SK-N-SH (cell line): ENCODE measurements at regions not wholly inside any gene's neighbourhood (a gene's known extent, or its start where the extent isn't known, plus 50 kb on each side); places are given as distances from the start of the nearest gene placed in this dataset.
A peak's percentile ranks its signal among the peaks of the same experiment; 100 is the strongest.

Experiments
- CTCF ChIA-PET: fragments of 300-600, 350-600 bp; formaldehyde crosslinking; extraction: SDS; loops from one replicate; lab custom pipeline; 2021; lab: Yijun Ruan, JAX
- POLR2A ChIA-PET: fragments of 350-600 bp; sonication (Branson Sonifier 250); formaldehyde crosslinking; extraction: SDS; loops from one replicate; lab custom pipeline; 2020; ENCODE audit warnings: antibody characterized with exemption, inconsistent platforms; lab: Yijun Ruan, JAX
- DNase-seq: peaks from one replicate; pipeline ENCODE4 v3.0.0; 2012
- H2AFZ ChIP-seq: fragments of 200-600 bp; sonication (generic); 2 replicates; pipeline ENCODE4 v1.8.1; 2016; ENCODE audit warnings: antibody characterized with exemption, mild to moderate bottlenecking, low read depth
- H3F3A ChIP-seq: fragments of 200-600 bp; sonication (generic); replicated peaks from 2 replicates; pipeline ENCODE3; 2016; ENCODE audit warnings: antibody characterized with exemption, mild to moderate bottlenecking; ENCODE audit not compliant: insufficient read depth
- H3K27ac ChIP-seq, 2 experiments: fragments of 200-500 bp in 1 of 2; fragments of 200-600 bp in 1 of 2; sonication (Bioruptor generic) in 1 of 2; sonication (generic), shearing (Covaris generic) in 1 of 2; 2 replicates each; pipeline versions ENCODE4 v1.5.1 to v1.6.1; 2014 to 2016; ENCODE audit warnings: low read depth in 2 of 2, inconsistent platforms in 1 of 2, low read length in 1 of 2, mild to moderate bottlenecking in 1 of 2, mixed read lengths in 1 of 2
- H3K27me3 ChIP-seq: fragments of 200-600 bp; sonication (generic), shearing (Covaris generic); 2 replicates; pipeline ENCODE4 v1.6.1; 2016; ENCODE audit warnings: mixed run types; ENCODE audit not compliant: insufficient read depth
- H3K36me3 ChIP-seq, 2 experiments: fragments of 200-500 bp in 1 of 2; fragments of 200-600 bp in 1 of 2; sonication (Bioruptor generic) in 1 of 2; sonication (generic) in 1 of 2; replicated peaks in 1 of 2; 2 replicates each; pipeline versions ENCODE3 to v1.5.1; 2014 to 2016; ENCODE audit warnings: low read length in 1 of 2, mild to moderate bottlenecking in 1 of 2; ENCODE audit not compliant: insufficient read depth in 2 of 2, control insufficient read depth in 1 of 2
- H3K4me1 ChIP-seq, 2 experiments: fragments of 200-500 bp in 1 of 2; fragments of 200-600 bp in 1 of 2; sonication (Bioruptor generic) in 1 of 2; sonication (generic), shearing (Covaris generic) in 1 of 2; 2 replicates each; pipeline versions ENCODE4 v1.5.1 to v1.6.1; 2014 to 2016; ENCODE audit warnings: low read depth in 1 of 2, low read length in 1 of 2, mixed run types in 1 of 2; ENCODE audit not compliant: insufficient read depth in 2 of 2, control insufficient read depth in 1 of 2
- H3K4me2 ChIP-seq: fragments of 200-600 bp; sonication (generic), shearing (Covaris generic); 2 replicates; pipeline ENCODE4 v1.6.1; 2017; ENCODE audit warnings: mixed run types
- H3K4me3 ChIP-seq, 2 experiments: fragments of 200-500 bp in 1 of 2; fragments of 200-600 bp in 1 of 2; sonication (Bioruptor generic) in 1 of 2; sonication (generic), shearing (Covaris generic) in 1 of 2; 2 replicates each; pipeline versions ENCODE4 v1.5.1 to v1.8.1; 2014 to 2016; ENCODE audit warnings: low read depth in 2 of 2, inconsistent platforms in 1 of 2, low read length in 1 of 2, mild to moderate bottlenecking in 1 of 2, mixed read lengths in 1 of 2, moderate library complexity in 1 of 2
- H3K79me2 ChIP-seq: fragments of 200-600 bp; sonication (generic); 2 replicates; pipeline ENCODE4 v1.8.1; 2017; ENCODE audit warnings: mild to moderate bottlenecking; ENCODE audit not compliant: insufficient read depth
- H3K9ac ChIP-seq: fragments of 200-600 bp; sonication (generic); 2 replicates; pipeline ENCODE4 v1.6.1; 2017; ENCODE audit warnings: mixed run types
- H3K9me2 ChIP-seq: fragments of 200-600 bp; sonication (generic); 2 replicates; pipeline ENCODE4 v1.6.1; 2017; ENCODE audit warnings: mixed run types
- H3K9me3 ChIP-seq: fragments of 200-600 bp; sonication (generic); 2 replicates; pipeline ENCODE4 v1.6.1; 2017; ENCODE audit warnings: mixed run types, mild to moderate bottlenecking, moderate library complexity
- H4K20me1 ChIP-seq: fragments of 200-600 bp; sonication (generic); 2 replicates; pipeline ENCODE4 v1.6.1; 2017; ENCODE audit warnings: mild to moderate bottlenecking, mixed run types; ENCODE audit not compliant: insufficient read depth
- EP300 ChIP-seq, 2 experiments: IDR thresholded peaks; 2 replicates each; pipeline versions ENCODE4 v1.4.0 to v1.6.1; 2012; ENCODE audit warnings: borderline replicate concordance in 1 of 2, low read depth in 1 of 2, low read length in 1 of 2
- EZH2phosphoT487 ChIP-seq: fragments of 200-600 bp; sonication (generic); IDR thresholded peaks from 2 replicates; pipeline ENCODE4 v1.6.1; 2017; ENCODE audit warnings: low read depth, mixed run types, mild to moderate bottlenecking, antibody characterized with exemption, moderate library complexity, borderline replicate concordance
- GATA2 ChIP-seq: sonication (generic); formaldehyde crosslinking; IDR thresholded peaks from 2 replicates; pipeline ENCODE4 v1.5.0; 2020; ENCODE audit warnings: mild to moderate bottlenecking, missing genetic modification reagents
- NRF1 ChIP-seq: IDR thresholded peaks from 2 replicates; pipeline ENCODE4 v1.6.1; 2012; ENCODE audit warnings: low read depth, mild to moderate bottlenecking, low read length
- RAD21 ChIP-seq: IDR thresholded peaks from 2 replicates; pipeline ENCODE4 v1.6.1; 2012; ENCODE audit warnings: mild to moderate bottlenecking, low read length
- RCOR1 ChIP-seq: fragments of 150-350 bp; IDR thresholded peaks from 2 replicates; pipeline ENCODE4 v1.6.1; 2017; ENCODE audit warnings: antibody characterized with exemption, low read length
- RFX5 ChIP-seq: IDR thresholded peaks from 2 replicates; pipeline ENCODE4 v1.6.1; 2012; ENCODE audit warnings: mild to moderate bottlenecking, improper control_type of control experiment, low read length
- RXRA ChIP-seq: IDR thresholded peaks from 2 replicates; pipeline ENCODE4 v1.4.0; 2012; ENCODE audit warnings: low read depth, mild to moderate bottlenecking, borderline replicate concordance
- SMC3 ChIP-seq: IDR thresholded peaks from 2 replicates; pipeline ENCODE4 v1.6.1; 2012; ENCODE audit warnings: low read depth, low read length, improper control_type of control experiment
- TEAD4 ChIP-seq: IDR thresholded peaks from 2 replicates; pipeline ENCODE4 v1.4.0; 2012; ENCODE audit warnings: mild to moderate bottlenecking, borderline replicate concordance; ENCODE audit not compliant: insufficient read depth
- YY1 ChIP-seq: IDR thresholded peaks from 2 replicates; pipeline ENCODE4 v1.4.0; 2012; ENCODE audit warnings: low read depth, mild to moderate bottlenecking
- WGBS: methylation state at CpG from one replicate; pipeline ENCODE4 v1.1.6; 2017; ENCODE audit warnings: low lambda C conversion rate; 5-methylcytosine and 5-hydroxymethylcytosine counted together
- TF ChIP-seq, protein P1 (sequence below): IDR thresholded peaks from 2 replicates; pipeline ENCODE4; 2012
- TF ChIP-seq, protein P2 (sequence below): fragments of 200-600 bp; sonication (generic); IDR thresholded peaks from 2 replicates; pipeline ENCODE4 v1.6.1; 2017; ENCODE audit warnings: antibody characterized with exemption, mild to moderate bottlenecking, moderate library complexity

DNA sequence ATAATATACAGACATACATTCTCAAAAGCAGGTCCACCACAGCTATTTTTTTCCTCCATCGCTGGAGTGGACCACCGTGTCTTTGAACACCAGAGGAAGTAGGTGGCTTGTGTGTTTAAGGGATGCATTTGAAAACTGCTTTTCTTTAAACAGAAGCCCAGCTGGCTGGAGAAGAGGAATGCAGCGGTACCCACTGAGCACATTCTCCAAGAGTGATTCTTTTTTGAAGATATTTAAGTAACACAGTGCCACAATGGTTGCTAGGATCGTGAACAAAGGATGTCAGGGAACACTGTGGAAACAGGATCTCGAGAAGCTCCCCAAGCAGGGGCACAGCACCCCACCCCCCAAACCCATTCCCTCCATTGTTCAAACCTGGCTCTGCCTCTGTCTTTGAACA, 286.6 kb upstream of the PWP1 start:
- Histone ChIP-seq H3K4me1 (peaks cover 0 to 27% of the 10 kb centered on the region in 2 experiments; a peak in 3 of 4 replicates), H3K79me2 (no peaks in the 10 kb centered on the region), H3K9me2 (no peaks in the 10 kb centered on the region)
- TF ChIP-seq, protein P1, sequence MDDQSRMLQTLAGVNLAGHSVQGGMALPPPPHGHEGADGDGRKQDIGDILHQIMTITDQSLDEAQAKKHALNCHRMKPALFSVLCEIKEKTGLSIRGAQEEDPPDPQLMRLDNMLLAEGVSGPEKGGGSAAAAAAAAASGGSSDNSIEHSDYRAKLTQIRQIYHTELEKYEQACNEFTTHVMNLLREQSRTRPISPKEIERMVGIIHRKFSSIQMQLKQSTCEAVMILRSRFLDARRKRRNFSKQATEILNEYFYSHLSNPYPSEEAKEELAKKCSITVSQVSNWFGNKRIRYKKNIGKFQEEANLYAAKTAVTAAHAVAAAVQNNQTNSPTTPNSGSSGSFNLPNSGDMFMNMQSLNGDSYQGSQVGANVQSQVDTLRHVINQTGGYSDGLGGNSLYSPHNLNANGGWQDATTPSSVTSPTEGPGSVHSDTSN = no peak
- TF ChIP-seq, all 33 proteins: peak for 0
- ChIA-PET POLR2A (no interaction called here), CTCF (interaction anchor here (0.7 to 8.3 kb wide), 7 partner anchors 15 to 308 kb away, joined by 3 to 122 read pairs (median 3); a partner anchor contains a TSS)
- Histone ChIP-seq H3K27me3 (no peaks in the 10 kb centered on the region), H3K9me3 (no peaks in the 10 kb centered on the region), H3K27ac (no peak overlapping the region; a peak in 1 of 4 replicates), H3K4me2 (no peak overlapping the region), H3K4me3 (no peak overlapping the region), H3F3A (no peaks in the 10 kb centered on the region), H2AFZ (no peak overlapping the region), H3K36me3 (no peaks in the 10 kb centered on the region), H3K9ac (no peak overlapping the region), H4K20me1 (no peaks in the 10 kb centered on the region)
- WGBS = 73% methylated on average over 5 of the region's 5 CpGs
- DNase-seq = no peak

GRCh38 chr12:107400686-107401447, 284.7 kb upstream of the PWP1 start:
- POLR2A ChIA-PET = interaction anchor here (0.5 kb wide), 1 partner anchor 265 kb away, joined by 3 read pairs; no protein-coding TSS in a partner anchor
- peak in 1 of 2 experiments; percentile 47; a peak in 1 of 4 replicates for TF ChIP-seq EP300 (IDR thresholded peaks at IDR 0.05; ENCODE audit: borderline replicate concordance in 1 of 2, low read depth in 1 of 2, low read length in 1 of 2)
- no peak for TF ChIP-seq RXRA
- TF ChIP-seq GATA2 = no peak
- Histone ChIP-seq H3F3A (no peaks in the 10 kb centered on the region), H3K4me3 (no peak overlapping the region), H2AFZ (no peak overlapping the region; the same call in 1 of the 2 replicates), H3K27ac (peak overlapping the region in 1 of 2 experiments; percentile 87; a peak in 2 of 4 replicates), H3K9ac (no peak overlapping the region), H3K4me1 (peaks cover 0 to 43% of the 10 kb centered on the region in 2 experiments; a peak in 3 of 4 replicates), H3K36me3 (no peaks in the 10 kb centered on the region), H3K9me2 (no peaks in the 10 kb centered on the region), H3K79me2 (no peaks in the 10 kb centered on the region), H4K20me1 (no peaks in the 10 kb centered on the region), H3K4me2 (no peak overlapping the region), H3K9me3 (no peaks in the 10 kb centered on the region), H3K27me3 (no peaks in the 10 kb centered on the region)
- 69% methylated on average over 14 of the region's 14 CpGs for WGBS
- peak; percentile 54 for DNase-seq
- CTCF ChIA-PET = interaction anchor here (1.1 to 8.3 kb wide), 18 partner anchors 9 to 485 kb away, joined by 3 to 122 read pairs (median 7); a partner anchor contains a TSS

- Histone ChIP-seq H2AFZ (no peak overlapping the region), H3K9me2 (no peaks in the 10 kb centered on the region), H3K9me3 (no peaks in the 10 kb centered on the region), H3K79me2 (no peaks in the 10 kb centered on the region), H3K36me3 (no peaks in the 10 kb centered on the region), H3K4me2 (no peak overlapping the region), H3K9ac (no peak overlapping the region), H3K27me3 (no peaks in the 10 kb centered on the region), H3K4me3 (no peak overlapping the region), H3K4me1 (peaks cover 0 to 43% of the 10 kb centered on the region in 2 experiments; a peak in 3 of 4 replicates), H3F3A (no peaks in the 10 kb centered on the region), H3K27ac (peak overlapping the region in 1 of 2 experiments; percentile 34; a peak in 2 of 4 replicates), H4K20me1 (no peaks in the 10 kb centered on the region)
- DNase-seq = peak; percentile 64
- peak; percentile 71; the same call in 1 of the 2 replicates for TF ChIP-seq YY1
- no peak for TF ChIP-seq TEAD4
- no peak for TF ChIP-seq RFX5
- TF ChIP-seq NRF1 = no peak
- TF ChIP-seq SMC3 = peak; percentile 89
- 0 out of 2 replicates have a peak, but pooled peaks have one; percentile 6 for TF ChIP-seq RCOR1
- TF ChIP-seq, protein P2, sequence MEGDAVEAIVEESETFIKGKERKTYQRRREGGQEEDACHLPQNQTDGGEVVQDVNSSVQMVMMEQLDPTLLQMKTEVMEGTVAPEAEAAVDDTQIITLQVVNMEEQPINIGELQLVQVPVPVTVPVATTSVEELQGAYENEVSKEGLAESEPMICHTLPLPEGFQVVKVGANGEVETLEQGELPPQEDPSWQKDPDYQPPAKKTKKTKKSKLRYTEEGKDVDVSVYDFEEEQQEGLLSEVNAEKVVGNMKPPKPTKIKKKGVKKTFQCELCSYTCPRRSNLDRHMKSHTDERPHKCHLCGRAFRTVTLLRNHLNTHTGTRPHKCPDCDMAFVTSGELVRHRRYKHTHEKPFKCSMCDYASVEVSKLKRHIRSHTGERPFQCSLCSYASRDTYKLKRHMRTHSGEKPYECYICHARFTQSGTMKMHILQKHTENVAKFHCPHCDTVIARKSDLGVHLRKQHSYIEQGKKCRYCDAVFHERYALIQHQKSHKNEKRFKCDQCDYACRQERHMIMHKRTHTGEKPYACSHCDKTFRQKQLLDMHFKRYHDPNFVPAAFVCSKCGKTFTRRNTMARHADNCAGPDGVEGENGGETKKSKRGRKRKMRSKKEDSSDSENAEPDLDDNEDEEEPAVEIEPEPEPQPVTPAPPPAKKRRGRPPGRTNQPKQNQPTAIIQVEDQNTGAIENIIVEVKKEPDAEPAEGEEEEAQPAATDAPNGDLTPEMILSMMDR = peak; percentile 71
- TF ChIP-seq RAD21 = peak; percentile 84
- TF ChIP-seq EZH2phosphoT487 = no peak
- CTCF ChIA-PET = interaction anchor here (0.7 to 8.3 kb wide), 38 partner anchors 10 to 483 kb away, joined by 3 to 122 read pairs (median 4); partner anchors contain the start of gene CRY1
- POLR2A ChIA-PET = no interaction called here
- 35% methylated on average over 3 of the region's 5 CpGs for WGBS
Measured at GRCh38 chr12:107402041-107403022, 283.3 kb upstream of the PWP1 start.
